Iris pigment epithelial cell (primary cell): ENCODE measurements at regions not wholly inside any gene's neighbourhood (a gene's known extent, or its start where the extent isn't known, plus 50 kb on each side); places are given as distances from the start of the nearest gene placed in this dataset.
A peak's percentile ranks its signal among the peaks of the same experiment; 100 is the strongest.
"Not testable (repeated sequence)": the region's sequence is repeated elsewhere in the genome, so short reads cannot be mapped to it uniquely, and the experiment has no call there.

ENCODE experiments used
- DNase-seq: peaks from one replicate; pipeline ENCODE4 v3.0.0-alpha.2; 2011; ENCODE audit warnings: low read depth

- no peak for DNase-seq
These were observed 244.9 kb downstream of the ARHGAP12 start for GRCh38 chr10:31683682-31684081.

GRCh38 chr10:31679936-31680335 lies 248.7 kb downstream of the ARHGAP12 start:
- no peak for DNase-seq

- no peak for DNase-seq
These were observed 249.8 kb downstream of the ARHGAP12 start for GRCh38 chr10:31678575-31679516.

GRCh38 chr10:31678139-31678536 lies 250.5 kb downstream of the ARHGAP12 start:
- no peak for DNase-seq

- DNase-seq: no peak
These were observed 251.2 kb downstream of the ARHGAP12 start for GRCh38 chr10:31677195-31678138.

- no peak for DNase-seq
These were observed 252.9 kb downstream of the ARHGAP12 start for GRCh38 chr10:31675726-31676125.

GRCh38 chr10:31669357-31669756 lies 259.3 kb downstream of the ARHGAP12 start:
- no peak for DNase-seq

GRCh38 chr10:31668326-31668725 lies 260.3 kb downstream of the ARHGAP12 start:
- DNase-seq: no peak

GRCh38 chr10:31665764-31666279 lies 262.8 kb downstream of the ARHGAP12 start:
- not testable (repeated sequence) for DNase-seq

GRCh38 chr10:31664803-31665202 lies 263.8 kb downstream of the ARHGAP12 start:
- no peak for DNase-seq

- peak; percentile 5 for DNase-seq
These were observed 264.6 kb downstream of the ARHGAP12 start for GRCh38 chr10:31664071-31664470.

- DNase-seq: no peak
These were observed 268.3 kb downstream of the ARHGAP12 start for GRCh38 chr10:31660300-31660699.

- DNase-seq: no peak
These were observed 269.0 kb downstream of the ARHGAP12 start for GRCh38 chr10:31659665-31660064.

GRCh38 chr10:31657434-31657872 lies 271.2 kb downstream of the ARHGAP12 start:
- DNase-seq: no peak

GRCh38 chr10:31656851-31657433 lies 271.7 kb downstream of the ARHGAP12 start:
- DNase-seq: no peak

GRCh38 chr10:31652038-31652437 lies 276.6 kb downstream of the ARHGAP12 start:
- DNase-seq: no peak

- DNase-seq: peak; percentile 84
These were observed 278.6 kb downstream of the ARHGAP12 start for GRCh38 chr10:31650010-31650409.

- no peak for DNase-seq
These were observed 279.7 kb downstream of the ARHGAP12 start for GRCh38 chr10:31648966-31649365.

- DNase-seq: no peak
These were observed 280.8 kb downstream of the ARHGAP12 start for GRCh38 chr10:31647861-31648260.

- no peak for DNase-seq
These were observed 282.1 kb downstream of the ARHGAP12 start for GRCh38 chr10:31646519-31646918.

GRCh38 chr10:31645786-31646185 lies 282.8 kb downstream of the ARHGAP12 start:
- DNase-seq: peak; percentile 36
